Astrocyte (in vitro differentiated cells and primary cell): ENCODE measurements at regions not wholly inside any gene's neighbourhood (a gene's known extent, or its start where the extent isn't known, plus 50 kb on each side); places are given as distances from the start of the nearest gene placed in this dataset.

Experiments
- EZH2 ChIP-seq: IDR thresholded peaks from 2 replicates; pipeline ENCODE4 v1.6.1; 2012; ENCODE audit warnings: mild to moderate bottlenecking, low read length, inconsistent platforms; ENCODE audit not compliant: insufficient read depth
- TF ChIP-seq, protein P1 (sequence below): IDR thresholded peaks from 2 replicates; pipeline ENCODE4 v1.5.1; 2011; ENCODE audit warnings: low read depth, mild to moderate bottlenecking, inconsistent platforms, low read length, moderate library complexity; ENCODE audit not compliant: insufficient read depth

- TF ChIP-seq, protein P1, sequence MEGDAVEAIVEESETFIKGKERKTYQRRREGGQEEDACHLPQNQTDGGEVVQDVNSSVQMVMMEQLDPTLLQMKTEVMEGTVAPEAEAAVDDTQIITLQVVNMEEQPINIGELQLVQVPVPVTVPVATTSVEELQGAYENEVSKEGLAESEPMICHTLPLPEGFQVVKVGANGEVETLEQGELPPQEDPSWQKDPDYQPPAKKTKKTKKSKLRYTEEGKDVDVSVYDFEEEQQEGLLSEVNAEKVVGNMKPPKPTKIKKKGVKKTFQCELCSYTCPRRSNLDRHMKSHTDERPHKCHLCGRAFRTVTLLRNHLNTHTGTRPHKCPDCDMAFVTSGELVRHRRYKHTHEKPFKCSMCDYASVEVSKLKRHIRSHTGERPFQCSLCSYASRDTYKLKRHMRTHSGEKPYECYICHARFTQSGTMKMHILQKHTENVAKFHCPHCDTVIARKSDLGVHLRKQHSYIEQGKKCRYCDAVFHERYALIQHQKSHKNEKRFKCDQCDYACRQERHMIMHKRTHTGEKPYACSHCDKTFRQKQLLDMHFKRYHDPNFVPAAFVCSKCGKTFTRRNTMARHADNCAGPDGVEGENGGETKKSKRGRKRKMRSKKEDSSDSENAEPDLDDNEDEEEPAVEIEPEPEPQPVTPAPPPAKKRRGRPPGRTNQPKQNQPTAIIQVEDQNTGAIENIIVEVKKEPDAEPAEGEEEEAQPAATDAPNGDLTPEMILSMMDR: no peak
- no peak for TF ChIP-seq EZH2
Measured at GRCh38 chr1:18039102-18039501, 68.5 kb upstream of the IGSF21 start.
